Osteoblast (primary cell): ENCODE measurements at regions not wholly inside any gene's neighbourhood (a gene's known extent, or its start where the extent isn't known, plus 50 kb on each side); places are given as distances from the start of the nearest gene placed in this dataset.

ENCODE experiments used
- DNase-seq: peaks from one replicate; pipeline ENCODE4 v3.0.0; 2011; ENCODE audit warnings: low spot score, mixed read lengths; ENCODE audit not compliant: insufficient read length; ENCODE audit errors: missing footprints
- H2AFZ ChIP-seq: 2 replicates; pipeline ENCODE4 v1.6.0; 2011; ENCODE audit warnings: mild to moderate bottlenecking, low read length
- H3K27ac ChIP-seq: 2 replicates; pipeline ENCODE4 v1.5.1; 2011; ENCODE audit warnings: mild to moderate bottlenecking, low read depth, low read length, moderate library complexity
- H3K27me3 ChIP-seq: 2 replicates; pipeline ENCODE4 v1.6.0; 2012; ENCODE audit warnings: mild to moderate bottlenecking, control low read depth, inconsistent platforms, low read length, moderate library complexity; ENCODE audit not compliant: insufficient read depth
- H3K36me3 ChIP-seq: 2 replicates; pipeline ENCODE4 v1.5.1; 2011; ENCODE audit warnings: mild to moderate bottlenecking, low read length, control low read depth, moderate library complexity; ENCODE audit not compliant: insufficient read depth
- H3K4me1 ChIP-seq: 2 replicates; pipeline ENCODE4 v1.5.1; 2011; ENCODE audit warnings: mild to moderate bottlenecking, low read length, control low read depth, moderate library complexity; ENCODE audit not compliant: insufficient read depth
- H3K4me2 ChIP-seq: 2 replicates; pipeline ENCODE4 v1.6.0; 2011; ENCODE audit warnings: mild to moderate bottlenecking, low read length; ENCODE audit not compliant: insufficient read depth
- H3K4me3 ChIP-seq: fragments of 200-600 bp; sonication (generic); 3 replicates; pipeline ENCODE4 v1.5.1; 2012; ENCODE audit warnings: mild to moderate bottlenecking, low read length, inconsistent platforms; ENCODE audit not compliant: insufficient read depth
- H3K79me2 ChIP-seq: 2 replicates; pipeline ENCODE4 v1.6.0; 2012; ENCODE audit warnings: mild to moderate bottlenecking, low read length, control low read depth, inconsistent platforms; ENCODE audit not compliant: insufficient read depth
- H3K9me3 ChIP-seq: 2 replicates; pipeline ENCODE4 v1.5.1; 2011; ENCODE audit warnings: low read depth, low read length, control low read depth
- H4K20me1 ChIP-seq: 2 replicates; pipeline ENCODE4 v1.6.0; 2012; ENCODE audit warnings: mild to moderate bottlenecking, low read length, control low read depth; ENCODE audit not compliant: insufficient read depth
- TF ChIP-seq, protein P1 (sequence below): IDR thresholded peaks from 2 replicates; pipeline ENCODE4 v1.5.1; 2011; ENCODE audit warnings: mild to moderate bottlenecking, low read depth, low read length, moderate library complexity; ENCODE audit errors: extremely low read depth

DNA sequence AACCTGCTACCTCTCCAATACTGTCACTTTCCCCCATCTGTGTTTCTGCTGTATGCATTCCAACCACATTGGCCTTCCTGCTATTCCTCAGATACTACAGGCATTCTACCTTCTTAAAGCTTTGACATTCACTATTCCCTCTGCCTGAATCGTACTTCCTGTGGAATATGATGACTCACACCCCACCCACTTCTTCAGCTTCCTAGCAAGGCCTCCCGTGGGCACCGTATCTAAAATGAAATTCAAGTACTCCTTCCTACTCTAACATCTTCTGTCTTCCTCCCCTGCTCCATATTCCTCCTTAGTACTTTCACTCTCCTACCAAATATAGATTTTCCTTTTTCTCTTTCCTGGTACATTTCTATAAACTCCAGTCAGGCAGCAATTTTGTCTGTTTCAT, 710.4 kb downstream of the RNF144A start:
- Histone ChIP-seq H3K9me3 (no peaks in the 10 kb centered on the region), H3K36me3 (no peaks in the 10 kb centered on the region), H3K27ac (no peak overlapping the region), H3K79me2 (no peaks in the 10 kb centered on the region), H2AFZ (no peak overlapping the region), H3K4me1 (no peaks in the 10 kb centered on the region), H3K27me3 (no peaks in the 10 kb centered on the region), H3K4me2 (no peak overlapping the region), H3K4me3 (no peak overlapping the region), H4K20me1 (no peaks in the 10 kb centered on the region)
- no peak for DNase-seq
- TF ChIP-seq, protein P1, sequence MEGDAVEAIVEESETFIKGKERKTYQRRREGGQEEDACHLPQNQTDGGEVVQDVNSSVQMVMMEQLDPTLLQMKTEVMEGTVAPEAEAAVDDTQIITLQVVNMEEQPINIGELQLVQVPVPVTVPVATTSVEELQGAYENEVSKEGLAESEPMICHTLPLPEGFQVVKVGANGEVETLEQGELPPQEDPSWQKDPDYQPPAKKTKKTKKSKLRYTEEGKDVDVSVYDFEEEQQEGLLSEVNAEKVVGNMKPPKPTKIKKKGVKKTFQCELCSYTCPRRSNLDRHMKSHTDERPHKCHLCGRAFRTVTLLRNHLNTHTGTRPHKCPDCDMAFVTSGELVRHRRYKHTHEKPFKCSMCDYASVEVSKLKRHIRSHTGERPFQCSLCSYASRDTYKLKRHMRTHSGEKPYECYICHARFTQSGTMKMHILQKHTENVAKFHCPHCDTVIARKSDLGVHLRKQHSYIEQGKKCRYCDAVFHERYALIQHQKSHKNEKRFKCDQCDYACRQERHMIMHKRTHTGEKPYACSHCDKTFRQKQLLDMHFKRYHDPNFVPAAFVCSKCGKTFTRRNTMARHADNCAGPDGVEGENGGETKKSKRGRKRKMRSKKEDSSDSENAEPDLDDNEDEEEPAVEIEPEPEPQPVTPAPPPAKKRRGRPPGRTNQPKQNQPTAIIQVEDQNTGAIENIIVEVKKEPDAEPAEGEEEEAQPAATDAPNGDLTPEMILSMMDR = no peak

DNA sequence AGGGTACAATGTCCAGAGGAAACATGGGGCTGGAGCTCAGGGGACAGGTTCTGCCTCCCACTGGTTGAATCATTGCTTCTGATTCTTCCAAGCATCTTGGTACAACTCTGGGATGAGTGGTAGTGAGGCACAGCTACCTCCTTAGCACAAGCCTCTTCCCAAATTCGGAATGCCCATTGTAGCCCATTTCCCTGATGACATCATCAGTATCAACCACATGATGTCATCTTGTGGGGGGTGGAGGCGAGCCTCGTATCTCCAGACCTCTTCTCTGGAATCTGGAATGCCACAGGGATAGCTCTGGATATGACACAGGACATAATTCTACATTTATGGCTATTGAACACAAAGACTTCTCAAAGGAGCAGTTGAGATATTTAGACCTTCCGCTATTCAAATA, 715.2 kb downstream of the RNF144A start:
- H3K79me2 ChIP-seq = no peaks in the 10 kb centered on the region
- no peak overlapping the region for H2AFZ ChIP-seq
- H3K9me3 ChIP-seq = no peaks in the 10 kb centered on the region
- H3K4me2 ChIP-seq = no peak overlapping the region
- no peak overlapping the region for H3K27ac ChIP-seq
- no peaks in the 10 kb centered on the region for H4K20me1 ChIP-seq
- no peaks in the 10 kb centered on the region for H3K27me3 ChIP-seq
- TF ChIP-seq, protein P1 = no peak
- H3K4me3 ChIP-seq = no peak overlapping the region
- H3K36me3 ChIP-seq = no peaks in the 10 kb centered on the region
- no peaks in the 10 kb centered on the region for H3K4me1 ChIP-seq
- DNase-seq = no peak

DNA sequence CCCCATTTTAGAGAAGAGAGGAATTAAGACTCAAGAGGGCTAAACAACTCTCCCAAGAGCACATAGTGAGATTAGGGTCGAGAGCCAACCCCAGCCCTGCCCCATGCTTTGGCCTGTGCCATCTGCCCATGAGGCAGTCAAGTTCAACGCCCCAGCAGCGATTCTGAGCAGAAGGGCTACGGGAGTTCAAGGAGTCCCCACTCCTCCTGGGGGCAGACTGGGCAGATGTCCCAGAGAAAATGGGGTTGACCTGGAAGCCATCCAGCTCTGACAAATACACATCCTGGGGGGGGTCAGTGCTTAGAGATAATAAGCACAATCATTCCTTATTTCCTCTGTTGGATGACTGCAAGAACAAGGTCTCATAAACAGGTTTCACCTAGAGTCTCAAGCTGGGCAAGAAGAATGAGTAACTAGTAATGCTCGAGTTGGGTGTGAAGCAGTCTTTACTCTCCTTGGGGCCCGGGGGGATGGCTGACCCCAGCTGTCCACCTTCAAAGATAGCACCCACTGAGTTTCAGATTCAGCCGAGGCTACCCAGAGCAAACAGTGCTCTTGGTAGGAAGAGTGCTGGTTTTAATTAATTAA, 716.4 kb downstream of the RNF144A start:
- Histone ChIP-seq H3K79me2 (no peaks in the 10 kb centered on the region), H3K36me3 (no peaks in the 10 kb centered on the region), H2AFZ (no peak overlapping the region), H3K4me3 (no peak overlapping the region), H3K9me3 (no peaks in the 10 kb centered on the region), H3K4me2 (no peak overlapping the region), H3K4me1 (no peaks in the 10 kb centered on the region), H4K20me1 (no peaks in the 10 kb centered on the region), H3K27ac (no peak overlapping the region), H3K27me3 (no peaks in the 10 kb centered on the region)
- TF ChIP-seq, protein P1 = no peak
- peak; percentile 8 for DNase-seq

DNA sequence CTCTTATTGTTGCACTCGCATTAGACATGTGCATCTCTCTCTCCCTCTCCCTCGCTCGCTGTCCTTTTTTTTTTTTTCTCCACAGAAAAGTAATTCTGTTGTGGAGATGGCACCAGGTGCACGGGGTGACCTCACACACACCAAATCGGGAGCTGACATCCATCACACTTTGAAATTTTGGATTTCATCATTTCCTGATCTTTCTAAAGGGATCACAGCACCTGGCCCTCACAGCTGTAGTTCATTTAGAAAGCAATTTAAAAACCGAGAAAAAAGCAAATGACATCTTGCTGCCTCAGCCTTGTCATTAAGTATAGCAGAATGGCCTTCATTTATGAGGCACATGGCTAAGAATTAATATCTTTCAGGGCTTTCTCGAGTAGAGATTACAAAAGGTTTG, 717.2 kb downstream of the RNF144A start:
- TF ChIP-seq, protein P1 = no peak
- Histone ChIP-seq H3K27me3 (no peaks in the 10 kb centered on the region), H3K4me1 (no peaks in the 10 kb centered on the region), H4K20me1 (no peaks in the 10 kb centered on the region), H3K27ac (no peak overlapping the region), H2AFZ (no peak overlapping the region), H3K79me2 (no peaks in the 10 kb centered on the region), H3K9me3 (no peaks in the 10 kb centered on the region), H3K36me3 (no peaks in the 10 kb centered on the region), H3K4me2 (no peak overlapping the region), H3K4me3 (no peak overlapping the region)
- DNase-seq = peak; percentile 35
